HCT116 (cell line): ENCODE measurements at regions not wholly inside any gene's neighbourhood (a gene's known extent, or its start where the extent isn't known, plus 50 kb on each side); places are given as distances from the start of the nearest gene placed in this dataset.

Source experiments
- ATAC-seq: fragments of 200-7000 bp; cut with Tn5 transposase; 2 replicates; pipeline ENCODE4 v1.9.1; 2020; ENCODE audit warnings: mild to moderate bottlenecking, moderate library complexity
- BruUV-seq: library from RNA; stranded (reverse); fragments of 400-500 nt; replicated peaks from 2 replicates; lab custom pipeline; 2021; lab: Mats Ljungman, UMichigan
- CTCF ChIA-PET: fragments of 300-600 bp; sonication (Branson Sonifier 250); formaldehyde crosslinking; loops from one replicate; lab custom pipeline; 2021; ENCODE audit warnings: antibody characterized with exemption; lab: Charles Lee
- POLR2A ChIA-PET: fragments of 300-600, 350-600 bp; sonication (Branson Sonifier 250); formaldehyde crosslinking; loops from one replicate; lab custom pipeline; 2021; ENCODE audit warnings: antibody characterized with exemption; lab: Charles Lee
- RAD21 ChIA-PET, 2 experiments: fragments of 300-600 bp; sonication (Branson Sonifier 250); formaldehyde crosslinking; loops; one replicate each; lab custom pipeline; 2023; ENCODE audit warnings: low total read pairs in 2 of 2; ENCODE audit not compliant: uncharacterized antibody in 2 of 2, unreplicated experiment in 2 of 2, low non-redundant PET in 1 of 2; lab: Charles Lee
- DNase-seq: peaks from one replicate; pipeline ENCODE4 v3.0.0-alpha.2; 2010; ENCODE audit warnings: low read depth, low spot score
- H2AFZ ChIP-seq: fragments of 200-600 bp; shearing (Covaris generic), sonication (generic); 2 replicates; pipeline ENCODE4 v1.6.1; 2017; ENCODE audit warnings: low read depth, mixed run types, mixed read lengths, antibody characterized with exemption, low read length; ENCODE audit not compliant: poor library complexity, severe bottlenecking
- H3K27ac ChIP-seq: 2 replicates; pipeline ENCODE4 v1.5.1; 2012; ENCODE audit warnings: low read depth, low read length
- H3K27me3 ChIP-seq: fragments of 200-600 bp; sonication (generic); 2 replicates; pipeline ENCODE4 v1.6.1; 2016; ENCODE audit warnings: mixed run types, low read length, mixed read lengths; ENCODE audit not compliant: insufficient read depth
- H3K36me3 ChIP-seq, 2 experiments: fragments of 200-500 bp in 1 of 2; fragments of 200-600 bp in 1 of 2; sonication (Bioruptor generic) in 1 of 2; sonication (generic) in 1 of 2; 2 replicates each; pipeline versions ENCODE4 v1.5.1 to v1.6.1; 2014 to 2016; ENCODE audit warnings: low read length in 2 of 2, inconsistent platforms in 1 of 2, mixed read lengths in 1 of 2, mixed run types in 1 of 2; ENCODE audit not compliant: insufficient read depth in 2 of 2, control insufficient read depth in 1 of 2
- H3K4me1 ChIP-seq, 2 experiments: fragments of 200-600 bp in 1 of 2; sonication (generic) in 1 of 2; 2 replicates each; pipeline versions ENCODE4 v1.5.1 to v1.6.1; 2012 to 2017; ENCODE audit warnings: low read length in 2 of 2, inconsistent platforms in 1 of 2, mild to moderate bottlenecking in 1 of 2, mixed read lengths in 1 of 2, mixed run types in 1 of 2, moderate library complexity in 1 of 2; ENCODE audit not compliant: insufficient read depth in 2 of 2, control insufficient read depth in 1 of 2
- H3K4me2 ChIP-seq: fragments of 200-600 bp; sonication (generic); 2 replicates; pipeline ENCODE4 v1.6.1; 2017; ENCODE audit warnings: mixed run types, low read length, mixed read lengths
- H3K4me3 ChIP-seq, 2 experiments: fragments of 200-600 bp in 1 of 2; sonication (generic) in 1 of 2; replicated peaks in 1 of 2; 2 replicates each; pipeline ENCODE4 v1.5.1; 2011 to 2016; ENCODE audit warnings: low read length in 2 of 2, control low read depth in 1 of 2, low read depth in 1 of 2, mild to moderate bottlenecking in 1 of 2, mixed read lengths in 1 of 2, mixed run types in 1 of 2
- H3K79me2 ChIP-seq: fragments of 200-600 bp; sonication (generic); 2 replicates; pipeline ENCODE4 v1.6.1; 2017; ENCODE audit warnings: mild to moderate bottlenecking, mixed run types, low read length, moderate library complexity, mixed read lengths; ENCODE audit not compliant: insufficient read depth
- H3K9ac ChIP-seq: fragments of 200-600 bp; sonication (generic); 2 replicates; pipeline ENCODE4 v1.6.1; 2016; ENCODE audit warnings: low read length, mixed read lengths
- H3K9me2 ChIP-seq: fragments of 200-600 bp; sonication (generic), shearing (Covaris generic); 2 replicates; pipeline ENCODE4 v1.6.1; 2017; ENCODE audit warnings: mixed run types, mild to moderate bottlenecking, moderate library complexity; ENCODE audit not compliant: insufficient read depth
- H3K9me3 ChIP-seq, 2 experiments: fragments of 200-500 bp in 1 of 2; fragments of 200-600 bp in 1 of 2; sonication (Bioruptor generic) in 1 of 2; sonication (generic) in 1 of 2; 2 replicates each; pipeline ENCODE4 v1.6.1; 2014 to 2017; ENCODE audit warnings: low read length in 2 of 2, mixed read lengths in 2 of 2, inconsistent platforms in 1 of 2, low read depth in 1 of 2, mild to moderate bottlenecking in 1 of 2, mixed run types in 1 of 2, moderate library complexity in 1 of 2; ENCODE audit not compliant: control insufficient read depth in 1 of 2, insufficient read depth in 1 of 2
- H4K20me1 ChIP-seq: fragments of 200-600 bp; sonication (generic), shearing (Covaris generic); 2 replicates; pipeline ENCODE4 v1.6.1; 2017; ENCODE audit warnings: mixed run types, mild to moderate bottlenecking, moderate library complexity; ENCODE audit not compliant: insufficient read depth
- CBX3 ChIP-seq: IDR thresholded peaks from 2 replicates; pipeline ENCODE4 v1.6.1; 2012; ENCODE audit warnings: low read depth
- POLR2A ChIP-seq: IDR thresholded peaks from 2 replicates; pipeline ENCODE4 v1.7.0; 2011; ENCODE audit warnings: borderline replicate concordance; ENCODE audit not compliant: insufficient read depth, insufficient read length; ENCODE audit errors: extremely low read depth
- SIN3A ChIP-seq: IDR thresholded peaks from 2 replicates; pipeline ENCODE4 v1.6.1; 2012; ENCODE audit warnings: low read depth
- SP1 ChIP-seq: IDR thresholded peaks from 2 replicates; pipeline ENCODE4 v1.6.1; 2012; ENCODE audit warnings: low read depth
- SRF ChIP-seq: IDR thresholded peaks from 2 replicates; pipeline ENCODE4 v1.6.1; 2012; ENCODE audit warnings: low read depth
- TCF7L2 ChIP-seq: IDR thresholded peaks from 2 replicates; pipeline ENCODE4 v1.7.0; 2011; ENCODE audit warnings: borderline replicate concordance, inconsistent platforms; ENCODE audit not compliant: insufficient read depth, insufficient read length; ENCODE audit errors: extremely low read depth
- ZBTB33 ChIP-seq: IDR thresholded peaks from 2 replicates; pipeline ENCODE4 v1.6.1; 2011; ENCODE audit warnings: mild to moderate bottlenecking, low read length, moderate library complexity; ENCODE audit not compliant: insufficient replicate concordance; ENCODE audit errors: extremely low read depth
- ZFX ChIP-seq: fragments of 450-650 bp; IDR thresholded peaks from 2 replicates; pipeline ENCODE4 v1.6.1; 2017
- intact Hi-C: fragments of 100-400 bp; cut with micrococcal nuclease; formaldehyde crosslinking; loops from 2 replicates; pipeline ENCODE4 v1.10.0; 2022
- TF ChIP-seq, protein P1 (sequence below): IDR thresholded peaks from 2 replicates; pipeline ENCODE4 v1.6.1; 2012; ENCODE audit warnings: low read depth
- TF ChIP-seq, protein P2 (sequence below): IDR thresholded peaks from 2 replicates; pipeline ENCODE4 v1.6.1; 2012
- TF ChIP-seq, protein P3 (sequence below): IDR thresholded peaks from 2 replicates; pipeline ENCODE4 v1.6.1; 2012

DNA sequence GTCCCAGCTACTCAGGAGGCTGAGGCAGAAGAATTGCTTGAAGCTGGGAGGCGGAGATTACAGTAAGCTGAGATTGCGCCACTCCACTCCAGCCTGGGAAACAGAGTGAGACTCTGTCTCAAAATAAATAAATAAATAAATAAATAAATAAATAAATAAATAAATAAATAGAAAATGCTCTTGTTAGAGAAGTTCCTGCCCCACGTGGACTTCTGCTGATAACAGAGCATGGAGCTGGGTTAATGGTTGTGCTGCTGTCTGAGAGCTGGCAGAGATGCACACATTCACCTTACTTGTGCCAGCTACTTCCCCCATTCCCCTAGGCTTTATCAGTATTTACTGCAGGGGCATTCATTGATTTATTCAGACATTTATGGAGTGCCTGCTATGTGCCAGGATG, 155.2 kb upstream of the KCNG1 start (continued):
- TF ChIP-seq, protein P1, sequence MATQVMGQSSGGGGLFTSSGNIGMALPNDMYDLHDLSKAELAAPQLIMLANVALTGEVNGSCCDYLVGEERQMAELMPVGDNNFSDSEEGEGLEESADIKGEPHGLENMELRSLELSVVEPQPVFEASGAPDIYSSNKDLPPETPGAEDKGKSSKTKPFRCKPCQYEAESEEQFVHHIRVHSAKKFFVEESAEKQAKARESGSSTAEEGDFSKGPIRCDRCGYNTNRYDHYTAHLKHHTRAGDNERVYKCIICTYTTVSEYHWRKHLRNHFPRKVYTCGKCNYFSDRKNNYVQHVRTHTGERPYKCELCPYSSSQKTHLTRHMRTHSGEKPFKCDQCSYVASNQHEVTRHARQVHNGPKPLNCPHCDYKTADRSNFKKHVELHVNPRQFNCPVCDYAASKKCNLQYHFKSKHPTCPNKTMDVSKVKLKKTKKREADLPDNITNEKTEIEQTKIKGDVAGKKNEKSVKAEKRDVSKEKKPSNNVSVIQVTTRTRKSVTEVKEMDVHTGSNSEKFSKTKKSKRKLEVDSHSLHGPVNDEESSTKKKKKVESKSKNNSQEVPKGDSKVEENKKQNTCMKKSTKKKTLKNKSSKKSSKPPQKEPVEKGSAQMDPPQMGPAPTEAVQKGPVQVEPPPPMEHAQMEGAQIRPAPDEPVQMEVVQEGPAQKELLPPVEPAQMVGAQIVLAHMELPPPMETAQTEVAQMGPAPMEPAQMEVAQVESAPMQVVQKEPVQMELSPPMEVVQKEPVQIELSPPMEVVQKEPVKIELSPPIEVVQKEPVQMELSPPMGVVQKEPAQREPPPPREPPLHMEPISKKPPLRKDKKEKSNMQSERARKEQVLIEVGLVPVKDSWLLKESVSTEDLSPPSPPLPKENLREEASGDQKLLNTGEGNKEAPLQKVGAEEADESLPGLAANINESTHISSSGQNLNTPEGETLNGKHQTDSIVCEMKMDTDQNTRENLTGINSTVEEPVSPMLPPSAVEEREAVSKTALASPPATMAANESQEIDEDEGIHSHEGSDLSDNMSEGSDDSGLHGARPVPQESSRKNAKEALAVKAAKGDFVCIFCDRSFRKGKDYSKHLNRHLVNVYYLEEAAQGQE = no peak
- TF ChIP-seq ZFX = no peak
- TF ChIP-seq TCF7L2 = no peak

DNA sequence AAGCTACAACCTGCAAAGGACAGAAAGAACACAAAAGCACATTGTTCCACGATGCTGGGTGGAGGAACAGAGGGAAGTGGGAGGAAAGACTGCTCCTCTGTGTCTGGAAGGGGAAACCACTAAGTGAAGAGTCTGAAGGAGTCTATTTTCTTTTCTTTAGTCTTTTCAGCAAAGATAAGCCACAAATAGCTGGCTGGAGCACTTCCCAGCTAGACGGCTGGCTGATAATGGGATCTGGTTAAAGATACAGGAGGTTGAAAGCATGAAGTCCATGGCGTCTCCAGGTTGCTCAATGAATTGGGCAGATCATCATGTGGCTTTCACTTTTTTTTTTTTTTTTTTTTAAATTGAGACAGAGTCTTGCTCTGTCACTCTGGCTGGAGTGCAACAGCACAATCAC, 154.0 kb upstream of the KCNG1 start:
- Histone ChIP-seq H3K4me1 (peaks cover 0 to 5% of the 10 kb centered on the region in 2 experiments; a peak in 2 of 4 replicates), H3K4me2 (no peak overlapping the region), H3K27me3 (peaks cover 20% of the 10 kb centered on the region), H2AFZ (no peak overlapping the region), H3K27ac (no peak overlapping the region), H3K9ac (no peak overlapping the region), H3K79me2 (no peaks in the 10 kb centered on the region), H3K9me2 (no peaks in the 10 kb centered on the region), H4K20me1 (no peaks in the 10 kb centered on the region), H3K9me3 (no peaks in the 10 kb centered on the region), H3K36me3 (no peaks in the 10 kb centered on the region), H3K4me3 (no peak overlapping the region)
- TF ChIP-seq ZFX = no peak
- no peak for TF ChIP-seq CBX3
- no peak for TF ChIP-seq SIN3A
- no peak for TF ChIP-seq SRF
- TF ChIP-seq, protein P1 = no peak
- TF ChIP-seq, protein P2, sequence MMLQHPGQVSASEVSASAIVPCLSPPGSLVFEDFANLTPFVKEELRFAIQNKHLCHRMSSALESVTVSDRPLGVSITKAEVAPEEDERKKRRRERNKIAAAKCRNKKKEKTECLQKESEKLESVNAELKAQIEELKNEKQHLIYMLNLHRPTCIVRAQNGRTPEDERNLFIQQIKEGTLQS = no peak
- TF ChIP-seq POLR2A = no peak
- TF ChIP-seq, protein P3, sequence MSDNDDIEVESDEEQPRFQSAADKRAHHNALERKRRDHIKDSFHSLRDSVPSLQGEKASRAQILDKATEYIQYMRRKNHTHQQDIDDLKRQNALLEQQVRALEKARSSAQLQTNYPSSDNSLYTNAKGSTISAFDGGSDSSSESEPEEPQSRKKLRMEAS = no peak
- TF ChIP-seq ZBTB33 = no peak
- TF ChIP-seq SP1 = no peak
- DNase-seq (no peak), ATAC-seq (no peak)
- BruUV-seq = no TSS peak
- RAD21 ChIA-PET = no interaction called here
- CTCF ChIA-PET = no interaction called here
- intact Hi-C loops = no loop called here
- POLR2A ChIA-PET = no interaction called here
